HPDE6-E6E7 (cell line): ENCODE measurements at regions not wholly inside any gene's neighbourhood (a gene's known extent, or its start where the extent isn't known, plus 50 kb on each side); places are given as distances from the start of the nearest gene placed in this dataset.
"Not testable (repeated sequence)": the region's sequence is repeated elsewhere in the genome, so short reads cannot be mapped to it uniquely, and the experiment has no call there.

ENCODE experiments used
- DNase-seq: peaks from one replicate; pipeline ENCODE4 v3.0.0; 2011; ENCODE audit warnings: missing footprints; ENCODE audit errors: extremely low spot score

- no peak for DNase-seq
Measured at GRCh38 chr2:184201246-184201645, 397.1 kb upstream of the ZNF804A start.

- DNase-seq = no peak
Measured at GRCh38 chr2:184203661-184204060, 394.7 kb upstream of the ZNF804A start.

- DNase-seq = no peak
Measured at GRCh38 chr2:184205048-184205596, 393.2 kb upstream of the ZNF804A start.

GRCh38 chr2:184206045-184206444 lies 392.3 kb upstream of the ZNF804A start:
- no peak for DNase-seq

- no peak for DNase-seq
Measured at GRCh38 chr2:184210329-184210728, 388.0 kb upstream of the ZNF804A start.

- DNase-seq = no peak
Measured at GRCh38 chr2:184215745-184216144, 382.6 kb upstream of the ZNF804A start.

- DNase-seq = no peak
Measured at GRCh38 chr2:184256611-184257010, 341.7 kb upstream of the ZNF804A start.

GRCh38 chr2:184261331-184261730 lies 337.0 kb upstream of the ZNF804A start:
- no peak for DNase-seq

GRCh38 chr2:184261818-184262217 lies 336.5 kb upstream of the ZNF804A start:
- no peak for DNase-seq

GRCh38 chr2:184268900-184269477 lies 329.3 kb upstream of the ZNF804A start:
- no peak for DNase-seq

GRCh38 chr2:184270660-184271059 lies 327.7 kb upstream of the ZNF804A start:
- no peak for DNase-seq

GRCh38 chr2:184272056-184272455 lies 326.3 kb upstream of the ZNF804A start:
- DNase-seq = no peak

- DNase-seq = no peak
Measured at GRCh38 chr2:184294831-184295230, 303.5 kb upstream of the ZNF804A start.

GRCh38 chr2:184297085-184297484 lies 301.2 kb upstream of the ZNF804A start:
- DNase-seq = no peak

- no peak for DNase-seq
Measured at GRCh38 chr2:184302506-184302905, 295.8 kb upstream of the ZNF804A start.

GRCh38 chr2:184304006-184304405 lies 294.3 kb upstream of the ZNF804A start:
- no peak for DNase-seq

- DNase-seq = no peak
Measured at GRCh38 chr2:184305105-184305504, 293.2 kb upstream of the ZNF804A start.

GRCh38 chr2:184308706-184309105 lies 289.6 kb upstream of the ZNF804A start:
- no peak for DNase-seq

GRCh38 chr2:184312970-184313369 lies 285.4 kb upstream of the ZNF804A start:
- DNase-seq = no peak

- no peak for DNase-seq
Measured at GRCh38 chr2:184314829-184315228, 283.5 kb upstream of the ZNF804A start.

- no peak for DNase-seq
Measured at GRCh38 chr2:184316921-184317320, 281.4 kb upstream of the ZNF804A start.

GRCh38 chr2:184322615-184323014 lies 275.7 kb upstream of the ZNF804A start:
- DNase-seq = no peak

- no peak for DNase-seq
Measured at GRCh38 chr2:184326066-184326465, 272.3 kb upstream of the ZNF804A start.

- DNase-seq = not testable (repeated sequence)
Measured at GRCh38 chr2:184327805-184328204, 270.5 kb upstream of the ZNF804A start.
